ENCODE measurements at regions not wholly inside any gene's neighbourhood (a gene's known extent, or its start where the extent isn't known, plus 50 kb on each side); places are given as distances from the start of the nearest gene placed in this dataset.

GRCh38 chr11:129536338-129536737, 160.7 kb downstream of the BARX2 start:
- ATAC-seq (ENCODE audit: insufficient read depth, low FRiP score) = no peak

GRCh38 chr11:129538323-129538722, 162.7 kb downstream of the BARX2 start:
- Histone ChIP-seq H3K9me3 (ENCODE audit: control insufficient read depth in 4 of 4, insufficient read depth in 3 of 4, low read length in 3 of 4) (peaks cover 0 to 12% (median 7%) of the 10 kb centered on the region in 4 donors), H3K27me3 (ENCODE audit: control insufficient read depth in 3 of 3, insufficient read depth in 3 of 3, low read length in 2 of 3) (no peaks in the 10 kb centered on the region), H3K4me1 (ENCODE audit: control insufficient read depth in 5 of 5, insufficient read depth in 5 of 5, low read length in 5 of 5) (no peaks in the 10 kb centered on the region), H3K36me3 (ENCODE audit: control insufficient read depth in 4 of 4, insufficient read depth in 4 of 4, low read length in 4 of 4) (no peaks in the 10 kb centered on the region), H3K27ac (ENCODE audit: low read depth in 1 of 2, low read length in 1 of 2) (no peak overlapping the region), H3K9ac (ENCODE audit: insufficient read depth in 1 of 2, low read length in 2 of 2) (no peak overlapping the region), H3K4me3 (no peak overlapping the region)
- ATAC-seq (ENCODE audit: insufficient read depth, low FRiP score) (no peak), DNase-seq (no peak)
- WGBS, 2 donors = 89 to 98% methylated on average over 2 of the region's 2 CpGs
- no peak for TF ChIP-seq CTCF (IDR thresholded peaks at IDR 0.05; ENCODE audit: control extremely low read depth, extremely low read depth)

More at GRCh38 chr11:129536338-129536737, 160.7 kb downstream of the BARX2 start:
- WGBS, 2 donors = 51 to 93% methylated on average over 1 of the region's 1 CpG
- Histone ChIP-seq H3K36me3 (ENCODE audit: control insufficient read depth in 4 of 4, insufficient read depth in 4 of 4, low read length in 4 of 4) (no peaks in the 10 kb centered on the region), H3K9me3 (ENCODE audit: control insufficient read depth in 4 of 4, insufficient read depth in 3 of 4, low read length in 3 of 4) (peaks cover 0 to 10% (median 7%) of the 10 kb centered on the region in 4 donors), H3K9ac (ENCODE audit: insufficient read depth in 1 of 2, low read length in 2 of 2) (no peak overlapping the region), H3K4me3 (no peak overlapping the region), H3K27me3 (ENCODE audit: control insufficient read depth in 3 of 3, insufficient read depth in 3 of 3, low read length in 2 of 3) (no peaks in the 10 kb centered on the region), H3K4me1 (ENCODE audit: control insufficient read depth in 5 of 5, insufficient read depth in 5 of 5, low read length in 5 of 5) (no peaks in the 10 kb centered on the region), H3K27ac (ENCODE audit: low read depth in 1 of 2, low read length in 1 of 2) (no peak overlapping the region)
- no peak for TF ChIP-seq CTCF (IDR thresholded peaks at IDR 0.05; ENCODE audit: control extremely low read depth, extremely low read depth)
- no peak for DNase-seq

- WGBS, 2 donors = 65 to 72% methylated on average over 3 of the region's 3 CpGs
- TF ChIP-seq CTCF (IDR thresholded peaks at IDR 0.05; ENCODE audit: control extremely low read depth, extremely low read depth) = no peak
- H3K27me3 ChIP-seq (ENCODE audit: control insufficient read depth in 3 of 3, insufficient read depth in 3 of 3, low read length in 2 of 3) = no peaks in the 10 kb centered on the region
- ATAC-seq (ENCODE audit: insufficient read depth, low FRiP score) (no peak), DNase-seq (no peak)
- no peaks in the 10 kb centered on the region for H3K36me3 ChIP-seq (ENCODE audit: control insufficient read depth in 4 of 4, insufficient read depth in 4 of 4, low read length in 4 of 4)
- no peak overlapping the region for H3K9ac ChIP-seq (ENCODE audit: insufficient read depth in 1 of 2, low read length in 2 of 2)
- H3K9me3 ChIP-seq (ENCODE audit: control insufficient read depth in 4 of 4, insufficient read depth in 3 of 4, low read length in 3 of 4) = peaks cover 0 to 11% (median under 1%) of the 10 kb centered on the region in 4 donors
- no peak overlapping the region for H3K27ac ChIP-seq (ENCODE audit: low read depth in 1 of 2, low read length in 1 of 2)
- H3K4me1 ChIP-seq (ENCODE audit: control insufficient read depth in 5 of 5, insufficient read depth in 5 of 5, low read length in 5 of 5) = no peaks in the 10 kb centered on the region
- no peak overlapping the region for H3K4me3 ChIP-seq
These were observed 168.1 kb downstream of the BARX2 start for GRCh38 chr11:129543515-129544290.
